Subcutaneous abdominal adipose tissue (tissue), 5 donors: ENCODE measurements at regions not wholly inside any gene's neighbourhood (a gene's known extent, or its start where the extent isn't known, plus 50 kb on each side); places are given as distances from the start of the nearest gene placed in this dataset.

Experiments
- H3K27ac ChIP-seq: one replicate; pipeline ENCODE4 v1.7.0; 2013; ENCODE audit warnings: low read depth, mild to moderate bottlenecking, inconsistent platforms, low read length, moderate library complexity
- H3K27me3 ChIP-seq, 5 donors: one replicate each; pipeline ENCODE4 v1.7.0; 2013; ENCODE audit warnings: low read length in 5 of 5, inconsistent platforms in 1 of 5; ENCODE audit not compliant: control insufficient read depth in 5 of 5, insufficient read depth in 4 of 5
- H3K36me3 ChIP-seq, 5 donors: one replicate each; pipeline ENCODE4 v1.7.0; 2013; ENCODE audit warnings: low read length in 5 of 5; ENCODE audit not compliant: control insufficient read depth in 5 of 5, insufficient read depth in 5 of 5
- H3K4me1 ChIP-seq, 5 donors: one replicate each; pipeline ENCODE4 v1.7.0; 2013; ENCODE audit warnings: low read length in 5 of 5, mild to moderate bottlenecking in 3 of 5, moderate library complexity in 1 of 5; ENCODE audit not compliant: control insufficient read depth in 5 of 5, insufficient read depth in 5 of 5
- H3K4me3 ChIP-seq, 5 donors: one replicate each; pipeline ENCODE4 v1.7.0; 2013; ENCODE audit warnings: low read length in 5 of 5, low read depth in 1 of 5
- H3K9ac ChIP-seq, 5 donors: one replicate each; pipeline ENCODE4 v1.7.0; 2013; ENCODE audit warnings: low read length in 5 of 5, mild to moderate bottlenecking in 4 of 5, moderate library complexity in 3 of 5
- H3K9me3 ChIP-seq, 5 donors: one replicate each; pipeline ENCODE4 v1.7.0; 2013; ENCODE audit warnings: low read length in 5 of 5; ENCODE audit not compliant: control insufficient read depth in 5 of 5
- donor health status: healthy.
- donor health status: healthy.
- donor health status: healthy.
- donor health status: healthy.
- donor health status: healthy.

DNA sequence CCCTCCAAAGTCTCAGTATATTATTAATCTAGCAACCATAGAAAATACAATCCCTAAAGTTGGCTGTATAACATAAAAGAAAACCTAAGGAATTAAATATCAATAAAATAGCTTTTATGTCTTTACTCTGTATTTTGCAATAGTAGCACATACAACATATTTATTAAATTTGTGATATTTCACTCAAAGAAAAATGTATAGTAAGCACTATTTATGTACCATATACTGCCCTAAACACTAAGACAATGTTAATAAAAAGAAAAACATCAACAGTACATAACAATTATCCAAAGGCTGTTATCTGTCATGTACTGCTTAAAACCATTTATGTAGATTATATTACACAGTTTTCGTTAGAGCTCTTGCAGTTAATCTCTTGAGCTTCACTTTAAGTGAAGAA lies 834.5 kb upstream of the INTU start:
- H3K4me3 ChIP-seq = no peak overlapping the region

DNA sequence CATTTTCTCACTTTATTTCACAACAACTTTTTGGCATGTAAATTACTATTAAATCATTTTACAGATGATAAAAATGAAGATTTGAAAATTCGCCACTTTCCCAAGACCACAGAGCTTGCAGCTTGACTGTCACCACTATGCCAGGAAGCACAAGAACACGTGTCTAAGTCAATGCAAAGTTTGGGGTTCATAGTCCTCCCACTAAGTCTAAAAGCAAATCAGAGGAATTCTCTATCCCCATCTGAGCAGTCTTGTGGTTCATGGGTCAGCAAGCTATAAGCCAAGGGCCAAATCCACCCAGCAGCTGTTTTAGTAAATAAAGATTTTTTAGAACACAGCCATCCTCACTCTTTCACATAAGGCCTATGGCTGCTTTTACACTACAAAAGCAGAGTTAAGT lies 833.3 kb upstream of the INTU start:
- Histone ChIP-seq H3K9ac (no peak overlapping the region), H3K27me3 (no peaks in the 10 kb centered on the region), H3K9me3 (no peaks in the 10 kb centered on the region), H3K27ac (no peak overlapping the region), H3K4me1 (no peaks in the 10 kb centered on the region), H3K4me3 (no peak overlapping the region), H3K36me3 (no peaks in the 10 kb centered on the region)

More for the DNA sequence above, 834.5 kb upstream of the INTU start:
- Histone ChIP-seq H3K27ac (no peak overlapping the region), H3K9me3 (no peaks in the 10 kb centered on the region), H3K27me3 (no peaks in the 10 kb centered on the region), H3K4me1 (no peaks in the 10 kb centered on the region), H3K36me3 (no peaks in the 10 kb centered on the region), H3K9ac (no peak overlapping the region)

DNA sequence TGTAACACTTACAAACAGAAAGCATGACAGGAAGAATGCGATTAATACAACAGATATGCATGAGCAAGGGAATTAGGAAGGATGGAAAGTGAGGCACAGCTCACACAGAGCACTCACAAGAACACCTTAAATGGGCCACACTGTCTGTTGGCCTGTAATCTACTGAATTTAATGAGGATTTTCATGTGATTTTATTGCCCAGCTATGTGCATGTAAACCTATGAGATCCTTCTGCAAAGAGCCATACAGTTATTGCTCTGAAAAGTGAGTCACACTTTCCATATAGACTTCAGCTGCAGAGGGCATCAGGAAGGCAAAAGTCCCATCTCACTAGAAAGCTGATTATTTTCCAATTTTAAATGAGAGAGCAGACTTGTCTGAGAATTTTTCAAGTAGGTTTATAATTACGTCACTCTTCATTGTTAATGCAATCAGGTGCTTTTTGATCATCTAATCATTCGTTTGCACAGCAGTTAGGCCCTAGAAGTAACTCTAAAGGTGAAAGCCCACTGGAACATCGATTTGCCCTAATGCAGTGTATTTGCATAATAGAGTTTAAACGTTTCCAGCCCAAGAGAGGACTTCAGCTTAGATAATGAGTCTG lies 832.7 kb upstream of the INTU start:
- no peak overlapping the region for H3K9ac ChIP-seq
- H3K27me3 ChIP-seq = no peaks in the 10 kb centered on the region
- H3K36me3 ChIP-seq = no peaks in the 10 kb centered on the region
- H3K4me1 ChIP-seq = no peaks in the 10 kb centered on the region
- no peak overlapping the region for H3K27ac ChIP-seq
- no peaks in the 10 kb centered on the region for H3K9me3 ChIP-seq
- no peak overlapping the region for H3K4me3 ChIP-seq

DNA sequence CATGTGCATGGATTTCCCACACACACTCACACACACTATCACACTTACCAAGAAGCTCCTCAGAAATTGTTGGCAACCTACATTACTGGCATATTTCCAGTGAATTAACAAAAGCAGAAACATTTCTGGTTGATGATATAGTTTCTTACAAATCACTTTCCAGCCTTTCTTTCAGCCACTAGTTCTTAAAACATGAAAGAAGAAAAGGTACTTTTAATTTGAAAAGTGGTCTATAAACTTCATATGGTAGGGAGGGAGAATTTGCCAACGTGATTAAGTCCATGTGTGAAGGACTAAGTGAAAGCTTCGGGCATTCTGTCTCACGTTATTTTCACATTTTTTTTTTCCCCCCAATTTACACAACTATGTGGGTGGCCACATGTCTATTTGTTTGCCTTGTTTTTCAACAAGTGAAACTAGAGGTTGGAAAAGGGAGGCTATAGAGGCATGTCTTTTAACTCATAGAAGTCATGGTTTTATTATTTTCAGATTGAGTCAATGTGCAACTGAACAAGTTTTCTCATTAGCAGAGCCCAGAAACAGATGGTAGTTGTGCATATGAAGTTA lies 832.1 kb upstream of the INTU start:
- no peaks in the 10 kb centered on the region for H3K27me3 ChIP-seq
- H3K4me3 ChIP-seq = no peak overlapping the region

DNA sequence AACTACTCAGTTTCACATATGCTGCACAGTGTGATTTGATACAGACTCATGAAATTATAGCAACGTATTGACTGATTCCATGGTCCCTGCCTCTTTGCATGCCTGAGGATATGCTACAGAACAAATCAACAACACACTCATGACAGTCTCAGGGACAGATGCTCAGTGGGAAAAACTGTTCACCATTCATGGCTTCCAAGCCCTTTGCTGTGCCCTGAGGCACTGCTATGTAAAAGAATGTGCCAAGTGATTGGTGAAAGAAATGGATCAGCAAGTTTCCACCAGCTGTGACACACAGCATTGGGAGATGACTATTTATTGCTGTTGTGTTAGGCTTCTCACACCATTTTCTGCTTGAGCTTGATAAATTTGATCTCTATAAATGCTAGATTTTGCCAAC lies 825.6 kb upstream of the INTU start:
- Histone ChIP-seq H3K36me3 (no peaks in the 10 kb centered on the region), H3K9ac (no peak overlapping the region), H3K9me3 (no peaks in the 10 kb centered on the region), H3K27ac (no peak overlapping the region), H3K27me3 (no peaks in the 10 kb centered on the region), H3K4me3 (no peak overlapping the region), H3K4me1 (no peaks in the 10 kb centered on the region)

More for the DNA sequence above, 832.1 kb upstream of the INTU start:
- H3K9me3 ChIP-seq = no peaks in the 10 kb centered on the region
- no peaks in the 10 kb centered on the region for H3K36me3 ChIP-seq
- H3K4me1 ChIP-seq = no peaks in the 10 kb centered on the region
- H3K9ac ChIP-seq = no peak overlapping the region
- no peak overlapping the region for H3K27ac ChIP-seq

DNA sequence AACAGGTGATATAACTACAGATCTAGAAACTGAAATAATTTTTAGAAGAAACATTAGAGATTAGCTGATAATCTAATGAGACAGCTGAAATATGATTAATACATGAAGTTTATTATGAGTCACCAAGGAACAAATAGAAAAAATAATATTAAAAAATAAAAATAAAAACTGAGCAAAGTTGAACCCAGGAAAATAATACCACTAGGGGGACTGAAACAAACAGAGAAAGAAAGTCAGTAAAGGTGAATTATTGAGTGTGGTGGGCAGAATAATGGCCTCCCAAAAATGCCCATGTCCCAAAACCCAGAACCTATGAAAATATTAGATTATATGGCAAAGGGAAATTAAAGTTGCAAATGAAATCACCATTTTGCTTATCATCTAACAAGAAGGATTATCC lies 820.7 kb upstream of the INTU start:
- Histone ChIP-seq H3K9me3 (peaks cover 0 to 3% (median 0%) of the 10 kb centered on the region in 5 donors), H3K9ac (no peak overlapping the region), H3K4me3 (no peak overlapping the region), H3K36me3 (no peaks in the 10 kb centered on the region), H3K4me1 (no peaks in the 10 kb centered on the region), H3K27ac (no peak overlapping the region), H3K27me3 (no peaks in the 10 kb centered on the region)

DNA sequence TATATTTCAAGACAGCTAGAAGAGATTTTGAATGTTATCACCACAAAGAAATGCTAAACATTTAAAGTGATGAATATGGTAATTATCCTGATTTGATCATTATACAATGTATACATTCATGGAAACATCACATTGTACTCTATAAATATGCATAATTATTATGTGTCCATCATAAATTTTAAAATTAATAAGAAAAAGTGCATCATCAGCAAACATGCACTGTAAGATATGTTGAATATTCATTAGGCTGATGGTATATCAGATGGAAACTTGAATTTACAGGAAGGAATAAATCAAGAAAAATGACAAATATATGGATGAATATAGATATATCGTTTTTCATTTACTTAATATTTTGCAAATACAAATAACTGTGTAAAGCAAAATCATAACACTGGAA lies 812.1 kb upstream of the INTU start:
- Histone ChIP-seq H3K4me1 (no peaks in the 10 kb centered on the region), H3K36me3 (no peaks in the 10 kb centered on the region), H3K27ac (no peak overlapping the region), H3K27me3 (no peaks in the 10 kb centered on the region), H3K9me3 (peaks cover 0 to 21% (median 4%) of the 10 kb centered on the region in 5 donors), H3K9ac (no peak overlapping the region), H3K4me3 (no peak overlapping the region)

DNA sequence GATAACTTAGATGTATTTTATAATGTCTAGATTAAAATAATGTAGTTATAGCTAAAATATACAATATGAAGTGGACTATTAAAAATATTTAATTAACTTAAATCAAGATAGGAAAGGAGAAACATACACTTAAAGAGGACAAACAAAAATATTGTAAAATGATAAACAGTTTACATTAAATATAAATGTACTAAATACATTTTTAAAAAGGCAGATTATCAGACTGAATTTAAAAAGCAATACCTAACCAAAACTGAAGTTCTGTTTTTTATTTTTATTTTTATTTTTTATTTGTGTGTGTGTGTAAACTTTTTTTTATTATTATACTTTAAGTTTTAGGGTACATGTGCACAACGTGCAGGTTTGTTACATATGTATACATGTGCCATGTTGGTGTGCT lies 811.6 kb upstream of the INTU start:
- H3K27ac ChIP-seq = no peak overlapping the region
- no peaks in the 10 kb centered on the region for H3K27me3 ChIP-seq
- H3K36me3 ChIP-seq = no peaks in the 10 kb centered on the region
- peaks cover 0 to 21% (median 4%) of the 10 kb centered on the region in 5 donors for H3K9me3 ChIP-seq
- no peaks in the 10 kb centered on the region for H3K4me1 ChIP-seq
- H3K4me3 ChIP-seq = no peak overlapping the region
- no peak overlapping the region for H3K9ac ChIP-seq

DNA sequence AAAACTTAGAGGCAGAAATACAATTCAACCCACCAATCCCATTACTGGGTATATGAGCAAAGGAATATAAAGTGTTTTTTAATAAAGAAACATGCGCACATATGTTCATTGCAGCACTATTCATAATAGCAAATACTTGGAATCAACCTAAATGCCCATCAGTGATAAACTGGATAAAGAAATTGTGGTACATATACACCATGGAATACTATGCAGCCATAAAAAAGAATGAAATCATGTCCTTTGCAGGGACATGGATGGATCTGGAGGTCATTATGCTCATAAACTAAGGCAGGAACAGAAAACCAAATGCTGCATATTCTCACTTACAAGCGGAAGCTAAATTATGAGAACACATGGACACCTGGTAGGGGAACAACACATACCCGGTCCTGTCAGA lies 807.7 kb upstream of the INTU start:
- no peak overlapping the region for H3K27ac ChIP-seq

DNA sequence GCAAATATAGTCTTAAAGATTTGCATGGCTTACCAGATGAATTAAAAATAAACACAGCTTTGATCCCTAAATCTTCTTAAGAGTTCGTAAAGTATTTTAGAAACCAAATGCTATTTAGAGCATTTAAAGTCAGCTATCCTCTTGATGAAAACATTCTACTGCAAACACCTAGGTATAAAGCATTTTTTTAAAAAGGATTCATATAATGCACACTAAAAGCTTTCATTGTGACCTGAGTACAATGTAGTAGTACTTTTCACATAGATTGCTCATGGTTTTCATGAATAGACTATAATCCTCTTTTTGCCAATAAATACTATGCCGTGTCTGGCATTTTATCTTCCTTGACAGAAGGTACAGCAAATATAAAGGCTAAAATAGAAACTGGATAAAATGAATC lies 805.1 kb upstream of the INTU start:
- H3K27me3 ChIP-seq = no peaks in the 10 kb centered on the region
- H3K4me3 ChIP-seq = no peak overlapping the region
- no peak overlapping the region for H3K27ac ChIP-seq
- peaks cover 0 to 23% (median 11%) of the 10 kb centered on the region in 5 donors for H3K9me3 ChIP-seq
- H3K9ac ChIP-seq = no peak overlapping the region
- H3K36me3 ChIP-seq = no peaks in the 10 kb centered on the region
- no peaks in the 10 kb centered on the region for H3K4me1 ChIP-seq

More for the DNA sequence above, 807.7 kb upstream of the INTU start:
- no peaks in the 10 kb centered on the region for H3K4me1 ChIP-seq
- no peak overlapping the region for H3K9ac ChIP-seq
- H3K27me3 ChIP-seq = no peaks in the 10 kb centered on the region
- peaks cover 2 to 12% (median 4%) of the 10 kb centered on the region in 5 donors for H3K9me3 ChIP-seq
- H3K4me3 ChIP-seq = no peak overlapping the region
- no peaks in the 10 kb centered on the region for H3K36me3 ChIP-seq
